ENCODE measurements at regions not wholly inside any gene's neighbourhood (a gene's known extent, or its start where the extent isn't known, plus 50 kb on each side); places are given as distances from the start of the nearest gene placed in this dataset.

GRCh38 chr7:156363751-156364150 is 276.8 kb upstream of the RNF32 start:
- H3K9me3 ChIP-seq (ENCODE audit: control insufficient read depth, insufficient read depth, low read length): peaks cover 49% of the 10 kb centered on the region
- no peak overlapping the region for H3K18ac ChIP-seq (ENCODE audit: low read depth, low read length)
- TF ChIP-seq RCOR1 (IDR thresholded peaks at IDR 0.05; ENCODE audit: insufficient replicate concordance, low read length) (no peak), RAD21 (IDR thresholded peaks at IDR 0.05; ENCODE audit: low read length) (no peak), POLR2A (IDR thresholded peaks at IDR 0.05; ENCODE audit: low read depth, low read length) (no peak), CHD1 (IDR thresholded peaks at IDR 0.05; ENCODE audit: low read depth, low read length) (no peak), BHLHE40 (IDR thresholded peaks at IDR 0.05; ENCODE audit: low read depth, low read length) (no peak), FOS (IDR thresholded peaks at IDR 0.05; ENCODE audit: low read depth, low read length) (no peak), USF2 (IDR thresholded peaks at IDR 0.05; ENCODE audit: low read depth, low read length) (no peak), ELK1 (IDR thresholded peaks at IDR 0.05; ENCODE audit: borderline replicate concordance, low read depth, low read length) (no peak), MXI1 (IDR thresholded peaks at IDR 0.05; ENCODE audit: borderline replicate concordance, low read depth, low read length) (no peak), SMC3 (IDR thresholded peaks at IDR 0.05; ENCODE audit: low read depth, low read length) (no peak), NFE2L2 (IDR thresholded peaks at IDR 0.05; ENCODE audit: low read depth, low read length) (no peak), RFX5 (IDR thresholded peaks at IDR 0.05; ENCODE audit: low read depth, low read length) (no peak), CEBPB (IDR thresholded peaks at IDR 0.05; ENCODE audit: low read depth, low read length) (no peak), CTCF (conservative IDR thresholded peaks at IDR 0.05; ENCODE audit: low read depth, low read length) (no peak), MAZ (IDR thresholded peaks at IDR 0.05; ENCODE audit: borderline replicate concordance, low read depth, low read length) (no peak), MAFK (IDR thresholded peaks at IDR 0.05; ENCODE audit: low read depth, low read length) (no peak)
- no peak overlapping the region for H2BK15ac ChIP-seq (ENCODE audit: low read depth, low read length)
- no peak overlapping the region for H3K4me2 ChIP-seq (ENCODE audit: low read depth, low read length)
- no peak overlapping the region for H2AFZ ChIP-seq (replicated peaks; ENCODE audit: low read length, poor library complexity)
- no peak overlapping the region for H2AK9ac ChIP-seq (replicated peaks; ENCODE audit: low read depth, low read length, poor library complexity)
- no peak for ATAC-seq (ENCODE audit: low read depth)
- no peak overlapping the region for H3K27ac ChIP-seq (ENCODE audit: insufficient read depth, low read length)
- no peaks in the 10 kb centered on the region for H3K79me1 ChIP-seq (ENCODE audit: low read depth in 1 of 2, low read length in 2 of 2)
- H3K9me1 ChIP-seq (ENCODE audit: insufficient read depth, low read length): no peaks in the 10 kb centered on the region
- H4K5ac ChIP-seq (ENCODE audit: low read depth, low read length): no peak overlapping the region
- no peak overlapping the region for H2BK5ac ChIP-seq (ENCODE audit: low read depth, low read length, poor library complexity, severe bottlenecking)
- no peak overlapping the region for H2AK5ac ChIP-seq (ENCODE audit: low read depth, low read length)
- in situ Hi-C loops (cut with MboI; ENCODE audit: low sequenced_read_pairs) (no loop called here), dilution Hi-C loops (cut with HindIII; ENCODE audit: low sequenced_read_pairs, unreplicated experiment) (no loop called here), intact Hi-C loops (cut with micrococcal nuclease) (no loop called here)
- ChIA-PET POLR2A (ENCODE audit: unreplicated experiment) (no interaction called here), CTCF (no interaction called here)
- no peak overlapping the region for H2BK20ac ChIP-seq (ENCODE audit: low read depth, low read length)
- H3K36me3 ChIP-seq (ENCODE audit: control insufficient read depth, insufficient read depth, low read length): no peaks in the 10 kb centered on the region
- no peak overlapping the region for H3K9ac ChIP-seq (ENCODE audit: low read depth, low read length)
- no peak overlapping the region for H3K4ac ChIP-seq (ENCODE audit: low read depth, low read length)
- H3K14ac ChIP-seq (replicated peaks; ENCODE audit: low read depth, low read length): no peak overlapping the region
- no peak overlapping the region for H4K8ac ChIP-seq (ENCODE audit: low read depth in 2 of 2, low read length in 2 of 2)
- no peaks in the 10 kb centered on the region for H4K20me1 ChIP-seq (ENCODE audit: insufficient read depth, low read length)
- DNase-seq: no peak
- no peak overlapping the region for H3K56ac ChIP-seq (ENCODE audit: extremely low read depth, insufficient read depth, low read length)
- no peak overlapping the region for H3K23ac ChIP-seq (ENCODE audit: low read depth, low read length)
- no peak overlapping the region for H4K91ac ChIP-seq (ENCODE audit: insufficient read depth, low read depth, low read length)
- no TSS peak for BruUV-seq (replicated peaks)
- H3K4me1 ChIP-seq (ENCODE audit: control insufficient read depth, insufficient read depth, low read length): no peaks in the 10 kb centered on the region
- no peaks in the 10 kb centered on the region for H3K27me3 ChIP-seq (ENCODE audit: control insufficient read depth, insufficient read depth, low read length)
- no peak overlapping the region for H2BK120ac ChIP-seq (ENCODE audit: low read depth, low read length)
- H3K4me3 ChIP-seq (ENCODE audit: insufficient read depth, low read depth, low read length): no peak overlapping the region
- WGBS, 2 experiments (ENCODE audit: extremely low coverage in 2 of 2, insufficient read length in 1 of 2): no CpG with 5 or more reads among the region's 5 CpGs
